ENCODE measurements at regions not wholly inside any gene's neighbourhood (a gene's known extent, or its start where the extent isn't known, plus 50 kb on each side); places are given as distances from the start of the nearest gene placed in this dataset.
"Not testable (repeated sequence)": the region's sequence is repeated elsewhere in the genome, so short reads cannot be mapped to it uniquely, and the experiment has no call there.

DNA sequence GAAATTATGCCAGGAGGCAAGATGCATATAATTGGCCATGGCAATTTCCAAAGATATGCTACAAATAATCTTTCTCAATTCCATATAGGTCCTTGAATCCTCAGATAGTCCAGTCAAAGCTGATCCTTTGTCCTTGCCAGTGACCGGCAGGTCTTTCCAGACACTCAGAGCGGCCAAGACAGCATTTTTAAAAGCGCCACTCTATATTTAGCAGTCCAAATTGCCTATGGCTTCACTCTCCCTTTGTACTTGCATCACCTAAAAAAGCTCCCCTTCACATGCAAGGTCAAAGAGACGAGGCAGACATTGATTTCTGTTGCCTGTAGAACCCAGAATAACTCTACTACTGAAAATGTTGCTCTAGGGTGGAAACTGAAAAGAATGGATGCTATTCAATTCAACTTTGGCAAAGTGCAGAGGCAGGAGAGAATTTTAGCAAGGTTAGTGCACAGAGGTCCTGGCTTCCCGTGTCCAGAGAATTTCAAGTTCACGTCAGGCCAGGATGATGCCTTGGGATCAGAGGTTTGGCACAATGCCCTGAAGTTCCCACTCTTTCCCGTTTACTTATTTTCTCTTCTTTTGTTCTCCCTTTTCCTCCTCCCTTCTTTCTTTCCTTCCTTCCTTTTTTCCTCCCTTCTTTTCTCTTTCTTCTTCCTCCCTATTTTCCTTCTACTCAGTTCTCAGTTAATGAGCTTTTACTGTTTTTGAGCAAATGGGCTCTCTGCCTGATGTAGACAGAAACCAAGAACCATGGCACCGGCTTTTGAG is 108.5 kb downstream of the KCNK1 start:
- no peak for DNase-seq

DNA sequence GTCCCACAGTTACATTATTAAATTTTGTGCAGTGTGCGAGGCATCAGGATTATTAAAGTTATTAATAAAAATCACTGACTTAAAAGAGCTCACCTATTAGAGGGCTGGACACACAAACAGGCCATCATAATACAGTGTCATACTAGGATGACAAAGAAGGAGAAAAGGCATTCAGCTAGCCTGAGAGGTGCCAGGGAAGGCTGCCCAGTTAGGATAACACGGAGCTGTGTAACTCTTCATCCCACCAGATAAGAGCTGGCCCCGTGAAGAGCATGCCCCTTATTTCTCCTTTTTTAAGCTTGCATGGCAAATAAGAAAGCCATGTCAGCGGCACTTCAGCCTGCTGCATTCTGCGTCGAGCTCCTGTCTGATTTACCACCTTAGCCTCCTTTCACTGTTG is 109.5 kb downstream of the KCNK1 start:
- no peak for DNase-seq

GRCh38 chr1:233724131-233724631 is 110.3 kb downstream of the KCNK1 start:
- DNase-seq: not testable (repeated sequence)

- DNase-seq: no peak
Measured at GRCh38 chr1:233725423-233725822, 111.5 kb downstream of the KCNK1 start.

DNA sequence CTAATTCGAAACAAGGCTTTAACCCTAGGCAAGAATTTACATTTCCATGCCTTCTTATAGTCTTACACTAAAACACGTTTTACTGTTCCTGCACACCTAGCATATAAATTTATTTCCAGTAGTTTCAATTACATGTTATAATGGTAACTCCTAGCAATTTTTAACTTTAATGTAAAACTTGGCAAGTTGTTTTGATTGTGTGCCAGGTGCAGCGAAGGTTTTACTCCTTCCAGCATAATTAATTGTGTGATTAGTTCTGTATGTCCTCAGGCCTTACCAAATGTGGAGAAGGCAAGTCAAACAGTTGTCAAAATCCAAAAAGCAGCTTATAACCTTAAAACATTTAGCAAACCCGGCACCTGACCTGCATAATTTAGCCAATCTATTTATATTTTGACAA is 114.8 kb downstream of the KCNK1 start:
- no peak for DNase-seq

DNA sequence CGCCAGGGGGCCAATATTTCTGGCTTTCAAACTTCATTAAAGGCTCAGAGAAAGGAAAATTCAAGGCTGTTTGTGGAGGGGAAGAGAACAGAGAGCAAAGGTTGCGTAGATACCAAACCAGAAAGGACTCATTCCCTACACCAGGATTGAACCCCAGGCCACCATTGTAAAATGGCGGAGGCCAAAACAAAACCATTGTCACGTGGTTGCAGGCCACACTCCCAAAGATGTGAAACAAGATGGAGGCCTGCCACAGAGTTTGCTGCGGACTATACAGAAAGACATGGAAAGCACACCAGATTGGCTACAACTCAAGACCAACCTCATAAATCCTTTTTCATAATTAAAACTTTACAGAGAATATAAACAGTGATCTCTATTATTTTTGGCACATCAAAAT is 116.5 kb downstream of the KCNK1 start:
- DNase-seq: no peak

GRCh38 chr1:233730809-233731208 is 116.9 kb downstream of the KCNK1 start:
- DNase-seq: no peak

DNA sequence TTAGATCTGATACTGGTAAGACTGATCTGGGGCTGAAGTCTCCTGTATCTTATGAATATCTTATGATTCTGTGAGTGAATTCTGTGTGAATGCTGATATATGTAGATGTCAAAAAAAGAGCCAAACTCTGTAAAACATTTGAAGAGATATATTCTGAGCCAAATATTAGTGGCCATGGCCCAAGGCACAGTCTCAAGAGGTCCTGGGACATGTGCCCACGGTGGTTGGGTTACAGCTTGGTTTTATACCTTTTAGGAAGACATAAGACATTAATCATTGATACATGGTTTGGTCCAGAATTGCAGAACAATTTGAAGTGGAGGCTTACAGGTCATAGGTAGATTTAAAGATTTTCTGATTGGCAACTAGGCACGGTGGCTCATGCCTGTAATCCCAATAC is 118.3 kb downstream of the KCNK1 start:
- DNase-seq: no peak

GRCh38 chr1:233734456-233734855 is 120.5 kb downstream of the KCNK1 start:
- DNase-seq: no peak

GRCh38 chr1:233735331-233735730 is 121.4 kb downstream of the KCNK1 start:
- DNase-seq: no peak

DNA sequence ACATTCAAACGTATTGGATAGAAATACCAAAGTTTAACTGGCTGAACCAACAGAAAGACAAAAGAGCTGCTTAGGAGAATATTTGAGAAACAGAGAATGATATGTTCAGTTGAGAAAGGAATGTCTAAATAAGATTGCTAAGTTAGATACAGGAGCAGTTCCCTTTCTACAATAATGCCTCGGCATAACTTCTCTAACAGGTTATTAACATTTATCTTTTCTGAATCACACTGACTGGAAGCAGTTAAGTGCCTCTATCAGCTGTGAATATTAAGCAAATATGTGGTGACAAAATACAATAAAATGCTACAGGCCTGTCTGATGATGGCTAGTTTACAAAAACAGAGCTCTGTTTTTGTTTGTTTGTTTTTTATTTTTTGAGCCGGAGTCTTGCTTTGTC is 121.9 kb downstream of the KCNK1 start:
- DNase-seq: no peak

GRCh38 chr1:233737341-233737740 is 123.4 kb downstream of the KCNK1 start:
- DNase-seq: no peak

- DNase-seq: no peak
Measured at GRCh38 chr1:233738396-233738795, 124.5 kb downstream of the KCNK1 start.

- no peak for DNase-seq
Measured at GRCh38 chr1:233738850-233739249, 124.9 kb downstream of the KCNK1 start.

DNA sequence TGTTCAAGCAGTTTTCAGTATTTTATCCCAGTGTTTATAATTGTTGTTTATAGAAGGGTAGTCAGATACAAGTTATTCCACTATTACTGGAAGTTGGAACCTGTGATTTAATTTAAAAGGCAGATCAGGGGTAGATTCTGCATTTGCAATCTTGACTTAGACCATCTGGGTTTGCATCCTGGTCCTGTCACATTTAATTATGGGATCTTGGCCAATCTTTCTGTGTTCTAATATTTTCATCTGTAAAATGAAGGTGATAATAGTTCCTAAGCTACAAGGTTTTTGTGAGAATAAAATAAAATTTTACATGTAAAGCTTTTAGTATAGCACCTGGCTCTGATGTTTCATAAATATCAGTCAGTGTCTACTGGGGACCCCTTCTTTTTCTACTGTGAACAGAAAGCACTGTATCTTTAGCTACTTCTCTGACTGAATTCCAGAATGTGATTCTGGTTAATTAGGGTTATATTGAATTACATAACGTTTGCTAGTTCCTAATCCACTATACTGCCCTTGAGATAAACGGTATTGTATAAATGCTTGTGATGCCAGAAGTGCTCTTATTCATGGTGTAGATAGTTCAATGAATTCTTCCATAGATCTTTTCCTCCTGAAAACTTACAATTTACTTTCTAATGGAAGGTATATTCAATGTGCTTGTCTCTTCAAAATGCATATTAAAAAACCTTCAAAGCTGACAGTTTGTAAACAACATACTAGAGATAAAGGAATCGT is 131.0 kb downstream of the KCNK1 start:
- no peak for DNase-seq

- no peak for DNase-seq
Measured at GRCh38 chr1:233750139-233750538, 136.2 kb downstream of the KCNK1 start.

GRCh38 chr1:233759665-233760064 is 144.8 kb upstream of the SLC35F3 start:
- DNase-seq: no peak

- not testable (repeated sequence) for DNase-seq
Measured at GRCh38 chr1:233764304-233764703, 140.2 kb upstream of the SLC35F3 start.

DNA sequence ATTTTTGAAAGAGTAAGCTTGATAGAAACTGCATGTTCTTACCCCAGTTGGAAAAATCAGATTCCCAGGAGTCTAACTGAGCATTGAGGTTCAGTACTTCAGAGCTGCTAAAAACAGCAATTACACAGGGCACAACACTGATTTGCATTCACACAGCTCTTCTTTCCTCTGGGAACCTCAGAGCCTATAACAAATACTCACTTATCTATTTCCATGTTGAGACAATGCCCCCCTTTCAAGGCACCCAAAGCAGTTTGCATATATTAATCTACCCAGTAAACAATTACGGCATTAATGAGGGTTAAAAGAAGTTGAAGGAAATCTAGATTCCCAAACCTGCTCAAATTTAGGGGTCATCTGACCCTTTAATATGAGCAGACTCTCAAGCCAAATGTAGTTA is 126.9 kb upstream of the SLC35F3 start:
- no peak for DNase-seq

DNA sequence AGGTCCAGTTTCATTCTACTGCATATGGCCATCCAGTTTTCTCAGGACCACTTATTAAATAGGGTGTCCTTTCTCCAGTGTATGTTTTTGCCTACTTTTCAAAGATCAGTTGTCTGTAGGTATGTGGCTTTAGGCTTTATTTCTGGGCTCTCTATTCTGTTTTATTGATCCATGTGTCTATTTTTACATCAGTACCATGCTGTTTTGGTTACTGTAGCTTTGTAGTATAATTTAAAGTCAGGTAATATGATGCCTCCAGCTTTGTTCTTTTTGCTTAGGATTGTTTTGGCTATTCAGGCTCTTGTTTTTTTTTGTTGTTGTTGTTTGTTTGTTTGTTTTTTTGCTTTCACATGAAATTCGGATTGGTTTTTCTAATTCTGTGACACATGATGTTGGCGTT is 124.4 kb upstream of the SLC35F3 start:
- DNase-seq: no peak

- no peak for DNase-seq
Measured at GRCh38 chr1:233782937-233783586, 121.4 kb upstream of the SLC35F3 start.

- no peak for DNase-seq
Measured at GRCh38 chr1:233787599-233787998, 116.9 kb upstream of the SLC35F3 start.

DNA sequence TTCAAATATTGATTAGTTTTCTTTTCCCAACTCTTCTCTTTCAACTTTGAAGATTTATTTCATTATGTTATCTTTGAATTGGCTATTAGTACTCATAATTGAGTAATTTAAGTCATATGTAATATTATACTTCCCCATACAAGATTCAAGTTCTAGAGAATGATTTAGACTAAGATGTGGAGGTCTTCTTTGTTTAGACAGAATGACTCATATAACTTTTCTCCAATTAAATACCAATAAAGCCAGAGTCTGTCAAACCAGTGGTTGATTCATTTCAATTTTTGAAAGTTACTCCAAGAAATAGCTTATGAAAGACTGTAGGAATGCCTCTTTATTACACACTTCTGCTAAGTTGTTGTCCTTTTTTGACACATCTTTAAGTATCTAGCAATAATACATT is 115.8 kb upstream of the SLC35F3 start:
- no peak for DNase-seq

Measured in renal pelvis (tissue), 1 donor.